HepG2 (cell line): ENCODE measurements at regions not wholly inside any gene's neighbourhood (a gene's known extent, or its start where the extent isn't known, plus 50 kb on each side); places are given as distances from the start of the nearest gene placed in this dataset.

Experiments used
- ATAC-seq: fragments of 200-7000 bp; cut with Tn5 transposase; 3 replicates; pipeline ENCODE4 v1.9.1; 2020; ENCODE audit warnings: mild to moderate bottlenecking, moderate library complexity
- BruUV-seq: library from RNA; stranded (reverse); fragments of 400-500 nt; replicated peaks from 2 replicates; lab custom pipeline; 2021; lab: Mats Ljungman, UMichigan
- CTCF ChIA-PET: fragments of 300-600 bp; formaldehyde crosslinking; extraction: SDS; loops from one replicate; lab custom pipeline; 2021; ENCODE audit warnings: low total read pairs, inconsistent platforms, low intra/inter-chr PET ratio; lab: Yijun Ruan, JAX
- POLR2A ChIA-PET: fragments of 350-600 bp; sonication (Branson Sonifier 250); formaldehyde crosslinking; loops from one replicate; lab custom pipeline; 2020; ENCODE audit warnings: antibody characterized with exemption, inconsistent platforms; lab: Yijun Ruan, JAX
- DNase-seq: peaks from one replicate; pipeline ENCODE4 v3.0.0-alpha.2; 2015; ENCODE audit warnings: low spot score
- FAIRE-seq: peaks from 3 replicates; lab custom pipeline; 2011; peaks lifted over from hg19 to GRCh38; lab: Jason Lieb, UNC
- H2AFZ ChIP-seq: one replicate; pipeline ENCODE4 v1.6.1; 2011; ENCODE audit warnings: low read length, inconsistent platforms
- H3K27ac ChIP-seq: fragments of 300-600 bp; 3 replicates; pipeline ENCODE4 v1.8.0; 2011; ENCODE audit warnings: mixed run types, mild to moderate bottlenecking, mixed read lengths, low read length, inconsistent platforms; ENCODE audit not compliant: insufficient read depth; ENCODE audit errors: extremely low read length
- H3K27me3 ChIP-seq, 2 experiments: fragments of 200-600 bp in 1 of 2; 2 replicates in 1 of 2; 3 replicates in 1 of 2; pipeline versions ENCODE4 v1.6.0 to v1.8.0; 2011; ENCODE audit warnings: low read length in 2 of 2, mild to moderate bottlenecking in 2 of 2, moderate library complexity in 2 of 2, inconsistent platforms in 1 of 2; ENCODE audit not compliant: insufficient read depth in 2 of 2, control insufficient read depth in 1 of 2
- H3K36me3 ChIP-seq, 2 experiments: fragments of 200-600 bp in 1 of 2; replicated peaks in 1 of 2; 2 replicates in 1 of 2; 3 replicates in 1 of 2; pipeline versions ENCODE4 v1.5.1 to v1.8.0; 2011; ENCODE audit warnings: low read length in 2 of 2, inconsistent platforms in 1 of 2; ENCODE audit not compliant: insufficient read depth in 2 of 2, control insufficient read depth in 1 of 2
- H3K4me1 ChIP-seq: 2 replicates; pipeline ENCODE4 v1.5.1; 2012; ENCODE audit warnings: low read length, inconsistent platforms; ENCODE audit not compliant: insufficient read depth
- H3K4me2 ChIP-seq: 2 replicates; pipeline ENCODE4 v1.6.0; 2011; ENCODE audit warnings: low read depth, low read length, inconsistent platforms
- H3K4me3 ChIP-seq, 3 experiments: fragments of 200-600 bp in 1 of 3; sonication (generic), shearing (Covaris generic) in 1 of 3; replicated peaks in 1 of 3; 2 replicates each; pipeline ENCODE4 v1.5.1; 2011 to 2016; ENCODE audit warnings: low read length in 3 of 3, inconsistent platforms in 2 of 3, low read depth in 2 of 3, mild to moderate bottlenecking in 2 of 3, control low read depth in 1 of 3, mixed read lengths in 1 of 3; ENCODE audit not compliant: insufficient read depth in 1 of 3
- H3K79me2 ChIP-seq: one replicate; pipeline ENCODE4 v1.6.1; 2011; ENCODE audit warnings: low read length, inconsistent platforms; ENCODE audit not compliant: insufficient read depth
- H3K9ac ChIP-seq: 2 replicates; pipeline ENCODE4 v1.6.0; 2011; ENCODE audit warnings: mild to moderate bottlenecking, low read depth, low read length, inconsistent platforms; ENCODE audit not compliant: insufficient read depth
- H3K9me3 ChIP-seq: 2 replicates; pipeline ENCODE4 v1.5.1; 2012; ENCODE audit warnings: mild to moderate bottlenecking, low read length
- H4K20me1 ChIP-seq: 2 replicates; pipeline ENCODE4 v1.6.0; 2011; ENCODE audit warnings: inconsistent platforms, mild to moderate bottlenecking, low read length, moderate library complexity; ENCODE audit not compliant: insufficient read depth
- ARNT2 ChIP-seq: sonication (generic); formaldehyde crosslinking; IDR thresholded peaks from 2 replicates; pipeline ENCODE4 v1.8.0; 2022; ENCODE audit warnings: mild to moderate bottlenecking, low read depth, missing genetic modification reagents, moderate library complexity
- CSRNP1 ChIP-seq: sonication (generic); formaldehyde crosslinking; IDR thresholded peaks from 2 replicates; pipeline ENCODE4 v1.8.1; 2023; ENCODE audit warnings: mild to moderate bottlenecking, missing genetic modification reagents
- FOXA3 ChIP-seq: IDR thresholded peaks from 2 replicates; pipeline ENCODE4 v1.6.1; 2016; ENCODE audit warnings: missing genetic modification reagents, missing compliant biosample characterization
- FOXO1 ChIP-seq: sonication (generic); formaldehyde crosslinking; IDR thresholded peaks from 2 replicates; pipeline ENCODE4 v1.4.0; 2020; ENCODE audit warnings: missing genetic modification reagents
- GRHL1 ChIP-seq: sonication (generic); formaldehyde crosslinking; conservative IDR thresholded peaks from 2 replicates; pipeline ENCODE4 v1.8.0; 2022; ENCODE audit warnings: missing genetic modification reagents
- GTF3A ChIP-seq: sonication (generic); formaldehyde crosslinking; conservative IDR thresholded peaks from 2 replicates; pipeline ENCODE4 v1.4.0; 2020; ENCODE audit warnings: mild to moderate bottlenecking, missing genetic modification reagents
- GZF1 ChIP-seq: sonication (generic); formaldehyde crosslinking; IDR thresholded peaks from 2 replicates; pipeline ENCODE4 v1.5.1; 2020; ENCODE audit warnings: mild to moderate bottlenecking, missing genetic modification reagents
- HIVEP1 ChIP-seq: sonication (generic); formaldehyde crosslinking; IDR thresholded peaks from 2 replicates; pipeline ENCODE4 v1.4.0; 2020; ENCODE audit warnings: mild to moderate bottlenecking, missing genetic modification reagents
- MTA3 ChIP-seq: sonication (generic); formaldehyde crosslinking; IDR thresholded peaks from 2 replicates; pipeline ENCODE4 v1.4.0; 2020; ENCODE audit warnings: missing genetic modification reagents
- NR1H2 ChIP-seq: sonication (generic); formaldehyde crosslinking; IDR thresholded peaks from 2 replicates; pipeline ENCODE4 v1.8.1; 2022; ENCODE audit warnings: low read depth, missing genetic modification reagents, borderline replicate concordance
- RFX1 ChIP-seq: fragments of 450-650 bp; IDR thresholded peaks from 2 replicates; pipeline ENCODE4 v1.6.1; 2017
- RFX5 ChIP-seq: IDR thresholded peaks from 2 replicates; pipeline ENCODE4 v1.6.1; 2011; ENCODE audit warnings: low read depth, low read length, improper control_type of control experiment
- SMARCC2 ChIP-seq: fragments of 450-650 bp; IDR thresholded peaks from 2 replicates; pipeline ENCODE4 v1.6.1; 2017; ENCODE audit warnings: antibody characterized with exemption, mild to moderate bottlenecking
- ZNF678 ChIP-seq: sonication (generic); formaldehyde crosslinking; IDR thresholded peaks from 2 replicates; pipeline ENCODE4 v1.4.0; 2020; ENCODE audit warnings: mild to moderate bottlenecking, missing genetic modification reagents
- WGBS: methylation state at CpG from one replicate; pipeline ENCODE4 v1.1.6; 2017; ENCODE audit warnings: low lambda C conversion rate; 5-methylcytosine and 5-hydroxymethylcytosine counted together
- in situ Hi-C: cut with HindIII; loops from 2 replicates; pipeline ENCODE4 v1.10.0; 2017; ENCODE audit warnings: low pct_unique_long_range_greater_than_20kb; ENCODE audit not compliant: extremely low pct_ligation_motif_present
- intact Hi-C: fragments of 100-400 bp; cut with micrococcal nuclease; formaldehyde crosslinking; loops from one replicate; pipeline ENCODE4 v1.10.0; 2022; ENCODE audit not compliant: unreplicated experiment

- Histone ChIP-seq H4K20me1 (no peaks in the 10 kb centered on the region), H3K27me3 (peaks cover 0 to 6% of the 10 kb centered on the region in 2 experiments; a peak in 2 of 5 replicates), H3K79me2 (no peaks in the 10 kb centered on the region)
- DNase-seq (no peak), FAIRE-seq (no peak)
- intact Hi-C loops (no loop called here), in situ Hi-C loops (no loop called here)
- TF ChIP-seq ARNT2 (CRISPR knock-in tag) (no peak), FOXO1 (CRISPR knock-in tag) (no peak), ZNF678 (no peak), RFX1 (no peak), GRHL1 (CRISPR knock-in tag) (no peak), FOXA3 (no peak), GZF1 (CRISPR knock-in tag) (no peak), NR1H2 (CRISPR knock-in tag) (no peak), GTF3A (CRISPR knock-in tag) (no peak), CSRNP1 (CRISPR knock-in tag) (no peak), HIVEP1 (no peak), RFX5 (no peak), SMARCC2 (no peak), MTA3 (CRISPR knock-in tag) (no peak)
- TF ChIP-seq, all 625 proteins: peak for 0
- H3K36me3 ChIP-seq = no peaks in the 10 kb centered on the region
- no peak for ATAC-seq
- 5% methylated on average over 1 of the region's 1 CpG for WGBS
- no peaks in the 10 kb centered on the region for H3K9me3 ChIP-seq
- no peak overlapping the region for H3K9ac ChIP-seq
- CTCF ChIA-PET = no interaction called here
- BruUV-seq = no TSS peak
- H3K4me2 ChIP-seq = no peak overlapping the region
- POLR2A ChIA-PET = no interaction called here
- no peak overlapping the region for H3K4me3 ChIP-seq
- H3K4me1 ChIP-seq = no peaks in the 10 kb centered on the region
- no peak overlapping the region for H3K27ac ChIP-seq
- no peak overlapping the region for H2AFZ ChIP-seq
Measured at GRCh38 chr5:112534067-112534583, 115.0 kb upstream of the EPB41L4A start.
